ENCODE measurements at regions not wholly inside any gene's neighbourhood (a gene's known extent, or its start where the extent isn't known, plus 50 kb on each side); places are given as distances from the start of the nearest gene placed in this dataset.

DNA sequence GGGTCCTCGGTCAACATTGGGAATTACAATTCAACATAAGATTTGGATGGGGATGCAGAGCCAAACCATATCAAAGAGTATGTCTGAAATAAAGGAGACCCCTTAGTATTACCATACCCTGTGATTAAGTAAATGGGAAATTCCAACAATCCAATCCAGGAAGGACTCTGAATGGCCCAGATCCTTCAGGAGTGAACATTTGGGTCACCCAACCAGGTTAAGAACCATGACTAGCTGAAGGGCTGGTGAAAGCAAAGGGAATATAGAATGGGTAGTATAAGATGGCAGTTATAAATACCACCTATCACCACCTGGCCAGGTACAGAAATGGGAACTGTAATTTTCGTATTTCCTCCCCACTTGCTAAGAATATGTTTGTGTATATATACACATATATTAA, 114.4 kb upstream of the CCDC196 start:
- H3K36me3 Mint-ChIP-seq (ENCODE audit: low read depth) = no peaks in the 10 kb centered on the region
- no peak overlapping the region for H3K27ac Mint-ChIP-seq
- TF ChIP-seq, protein P1, sequence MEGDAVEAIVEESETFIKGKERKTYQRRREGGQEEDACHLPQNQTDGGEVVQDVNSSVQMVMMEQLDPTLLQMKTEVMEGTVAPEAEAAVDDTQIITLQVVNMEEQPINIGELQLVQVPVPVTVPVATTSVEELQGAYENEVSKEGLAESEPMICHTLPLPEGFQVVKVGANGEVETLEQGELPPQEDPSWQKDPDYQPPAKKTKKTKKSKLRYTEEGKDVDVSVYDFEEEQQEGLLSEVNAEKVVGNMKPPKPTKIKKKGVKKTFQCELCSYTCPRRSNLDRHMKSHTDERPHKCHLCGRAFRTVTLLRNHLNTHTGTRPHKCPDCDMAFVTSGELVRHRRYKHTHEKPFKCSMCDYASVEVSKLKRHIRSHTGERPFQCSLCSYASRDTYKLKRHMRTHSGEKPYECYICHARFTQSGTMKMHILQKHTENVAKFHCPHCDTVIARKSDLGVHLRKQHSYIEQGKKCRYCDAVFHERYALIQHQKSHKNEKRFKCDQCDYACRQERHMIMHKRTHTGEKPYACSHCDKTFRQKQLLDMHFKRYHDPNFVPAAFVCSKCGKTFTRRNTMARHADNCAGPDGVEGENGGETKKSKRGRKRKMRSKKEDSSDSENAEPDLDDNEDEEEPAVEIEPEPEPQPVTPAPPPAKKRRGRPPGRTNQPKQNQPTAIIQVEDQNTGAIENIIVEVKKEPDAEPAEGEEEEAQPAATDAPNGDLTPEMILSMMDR (IDR thresholded peaks at IDR 0.05) = no peak
- DNase-seq = no peak
- peaks cover 8% of the 10 kb centered on the region for H3K4me1 Mint-ChIP-seq
- no peaks in the 10 kb centered on the region for H3K9me3 Mint-ChIP-seq
- H3K4me3 Mint-ChIP-seq = no peak overlapping the region
- H3K27me3 Mint-ChIP-seq (ENCODE audit: low read depth, poor library complexity) = peaks cover 2% of the 10 kb centered on the region

DNA sequence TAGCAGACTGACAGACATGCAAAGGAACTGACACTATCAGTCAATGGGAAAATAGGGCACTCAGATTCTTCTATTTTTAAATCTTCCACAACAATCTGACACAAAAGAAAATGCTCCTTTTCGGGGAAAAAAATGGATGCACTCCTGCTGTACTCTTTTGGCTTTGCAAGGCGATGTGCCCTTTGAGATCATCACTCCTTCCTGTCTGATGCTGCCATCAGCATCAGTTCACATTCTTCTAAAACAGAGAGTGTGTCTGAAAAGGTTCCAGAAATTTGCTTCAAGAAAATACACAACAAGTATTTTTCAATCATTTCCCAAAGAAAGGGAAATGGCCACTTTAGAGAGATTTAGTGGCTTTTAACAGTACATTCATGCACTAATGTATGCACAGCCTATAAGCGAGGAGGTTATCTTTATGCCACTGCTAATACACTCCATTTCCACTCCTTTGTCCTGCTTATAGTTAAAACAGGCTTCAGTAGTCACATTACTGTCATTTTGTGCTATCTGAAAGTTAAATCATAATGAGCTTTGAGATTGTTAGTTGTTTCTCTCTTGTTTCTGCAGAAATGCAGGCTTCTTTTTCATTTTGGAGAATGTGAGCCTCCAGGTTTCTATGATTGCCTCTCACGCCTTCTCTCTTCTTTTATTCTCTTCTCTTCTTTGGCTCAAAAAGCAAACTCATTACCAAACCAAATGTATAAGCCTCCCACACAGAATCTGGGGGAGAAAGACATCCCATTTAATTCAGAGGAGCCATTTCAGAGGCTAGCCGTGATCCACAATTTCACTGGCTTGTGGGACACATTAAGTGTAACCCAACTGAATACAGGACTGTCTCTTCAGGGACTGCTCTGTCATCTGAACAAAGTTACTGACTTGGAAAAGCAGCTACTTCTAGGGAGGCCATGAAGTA, 110.9 kb upstream of the CCDC196 start:
- TF ChIP-seq, protein P1 (IDR thresholded peaks at IDR 0.05) = no peak
- Mint-ChIP-seq H3K27ac (no peak overlapping the region), H3K4me1 (peaks cover 16% of the 10 kb centered on the region), H3K4me3 (no peak overlapping the region), H3K9me3 (no peaks in the 10 kb centered on the region), H3K36me3 (ENCODE audit: low read depth) (no peaks in the 10 kb centered on the region), H3K27me3 (ENCODE audit: low read depth, poor library complexity) (peaks cover 2% of the 10 kb centered on the region)
- DNase-seq = no peak

DNA sequence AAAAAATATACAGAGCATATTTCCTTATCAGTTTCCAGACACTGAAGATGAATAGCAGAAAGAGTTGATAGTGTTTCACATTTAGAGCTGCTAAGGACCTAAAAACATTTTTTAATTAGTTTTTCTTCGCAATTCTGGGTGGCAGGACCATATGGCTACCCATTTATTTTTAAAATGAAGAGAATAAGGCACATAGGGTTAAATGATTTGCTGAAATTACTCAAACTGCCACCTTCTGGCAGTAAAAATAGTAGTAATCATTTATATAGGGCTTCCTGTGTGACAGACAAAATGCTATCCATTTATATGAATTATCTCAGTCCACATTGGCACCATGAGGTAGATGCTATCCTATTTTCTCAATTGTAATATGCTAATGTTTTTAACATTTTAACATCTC, 108.6 kb upstream of the CCDC196 start:
- Mint-ChIP-seq H3K9me3 (no peaks in the 10 kb centered on the region), H3K27me3 (ENCODE audit: low read depth, poor library complexity) (peaks cover 2% of the 10 kb centered on the region), H3K4me1 (peaks cover 38% of the 10 kb centered on the region), H3K36me3 (ENCODE audit: low read depth) (no peaks in the 10 kb centered on the region), H3K4me3 (no peak overlapping the region), H3K27ac (no peak overlapping the region)
- DNase-seq = no peak
- TF ChIP-seq, protein P1 (IDR thresholded peaks at IDR 0.05) = no peak

DNA sequence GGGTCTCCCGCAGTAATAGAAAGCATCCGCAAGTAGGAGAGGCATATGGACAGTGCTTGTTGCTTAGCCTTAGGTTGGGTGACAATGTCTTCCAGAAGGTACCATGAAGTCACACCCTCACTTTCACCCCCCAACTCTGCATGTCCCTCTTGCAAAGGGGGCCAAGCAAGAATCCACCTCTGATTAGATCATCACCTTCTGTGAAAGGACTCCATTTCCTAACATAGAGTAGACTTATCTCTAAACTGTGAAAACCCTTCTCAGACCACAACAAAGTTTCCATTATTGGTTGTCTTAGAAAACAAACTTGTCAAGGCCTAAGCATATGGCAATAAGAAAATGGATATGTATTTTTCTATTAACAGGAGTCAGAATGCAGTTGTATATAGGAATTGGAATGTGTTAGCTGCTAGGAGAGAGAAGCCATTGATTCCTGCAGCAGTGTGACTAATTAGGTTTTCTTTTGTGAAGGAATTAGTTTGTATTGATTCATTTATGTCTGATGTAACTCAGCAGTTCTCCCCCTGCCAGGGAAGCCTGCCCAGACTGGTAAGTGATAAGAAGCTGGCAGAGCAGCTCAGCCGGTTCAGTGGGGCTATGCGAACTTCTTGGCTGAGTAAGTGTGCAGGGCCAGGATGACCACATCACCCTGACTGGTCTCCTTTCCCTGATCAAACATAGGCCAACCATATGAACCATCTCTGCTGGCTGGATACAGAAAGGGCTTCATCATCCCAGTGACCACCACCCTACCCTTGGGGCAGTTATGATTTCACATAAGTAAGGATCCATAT, 107.3 kb upstream of the CCDC196 start:
- no peaks in the 10 kb centered on the region for H3K9me3 Mint-ChIP-seq
- no peak overlapping the region for H3K4me3 Mint-ChIP-seq
- H3K4me1 Mint-ChIP-seq = peaks cover 52% of the 10 kb centered on the region
- H3K36me3 Mint-ChIP-seq (ENCODE audit: low read depth) = no peaks in the 10 kb centered on the region
- no peak for DNase-seq
- no peak overlapping the region for H3K27ac Mint-ChIP-seq
- H3K27me3 Mint-ChIP-seq (ENCODE audit: low read depth, poor library complexity) = peaks cover 2% of the 10 kb centered on the region
- TF ChIP-seq, protein P1 (IDR thresholded peaks at IDR 0.05) = no peak

DNA sequence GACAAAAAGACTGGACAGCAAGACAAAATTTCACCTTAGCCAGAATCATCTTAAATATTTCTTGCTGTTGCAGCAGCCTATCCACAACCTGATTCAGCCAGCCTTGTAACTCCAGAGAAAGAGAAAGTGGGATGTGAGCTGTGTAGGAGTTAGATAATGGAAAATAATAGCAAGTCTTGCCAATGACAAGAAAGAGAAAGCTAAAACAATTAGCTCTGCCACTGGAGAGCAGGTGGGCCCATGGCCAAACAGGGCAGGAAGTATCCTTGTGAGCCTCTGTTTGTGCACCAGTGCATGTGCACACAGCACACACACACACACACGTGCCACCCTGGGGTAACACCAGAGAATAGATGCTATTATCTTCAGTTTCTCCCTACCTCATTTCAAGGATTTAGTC, 106.0 kb upstream of the CCDC196 start:
- Mint-ChIP-seq H3K9me3 (no peaks in the 10 kb centered on the region), H3K4me1 (peaks cover 56% of the 10 kb centered on the region), H3K27me3 (ENCODE audit: low read depth, poor library complexity) (peaks cover 2% of the 10 kb centered on the region), H3K4me3 (no peak overlapping the region), H3K36me3 (ENCODE audit: low read depth) (no peaks in the 10 kb centered on the region), H3K27ac (no peak overlapping the region)
- TF ChIP-seq, protein P1 (IDR thresholded peaks at IDR 0.05) = no peak
- DNase-seq = no peak
